Activated T-cell treated with anti-CD3 and anti-CD28 coated beads for 4 hours (primary cell): ENCODE measurements at regions not wholly inside any gene's neighbourhood (a gene's known extent, or its start where the extent isn't known, plus 50 kb on each side); places are given as distances from the start of the nearest gene placed in this dataset.

Experiments used
- DNase-seq: peaks from one replicate; pipeline ENCODE4 v3.0.0-alpha.2; 2020

- DNase-seq, result no peak
These were observed 50.5 kb upstream of the PRDM1 start for GRCh38 chr6:106035655-106036054.

- no peak for DNase-seq
These were observed 52.3 kb upstream of the PRDM1 start for GRCh38 chr6:106033806-106034205.

GRCh38 chr6:106027758-106028157 is 58.4 kb upstream of the PRDM1 start:
- DNase-seq, result no peak

GRCh38 chr6:106026748-106027715 is 59.1 kb upstream of the PRDM1 start:
- no peak for DNase-seq

GRCh38 chr6:106025655-106026054 is 60.5 kb upstream of the PRDM1 start:
- no peak for DNase-seq

- DNase-seq, result no peak
These were observed 63.3 kb upstream of the PRDM1 start for GRCh38 chr6:106022801-106023200.

- DNase-seq, result no peak
These were observed 68.7 kb upstream of the PRDM1 start for GRCh38 chr6:106017454-106017853.

- no peak for DNase-seq
These were observed 71.2 kb upstream of the PRDM1 start for GRCh38 chr6:106014955-106015354.

- DNase-seq, result no peak
These were observed 74.7 kb upstream of the PRDM1 start for GRCh38 chr6:106011476-106011875.

- no peak for DNase-seq
These were observed 80.2 kb upstream of the PRDM1 start for GRCh38 chr6:106005954-106006353.

- DNase-seq, result no peak
These were observed 81.1 kb upstream of the PRDM1 start for GRCh38 chr6:106005013-106005412.

- no peak for DNase-seq
These were observed 82.7 kb upstream of the PRDM1 start for GRCh38 chr6:106003268-106003987.

GRCh38 chr6:106002005-106002404 is 84.1 kb upstream of the PRDM1 start:
- DNase-seq, result no peak

GRCh38 chr6:106000935-106001334 is 85.2 kb upstream of the PRDM1 start:
- DNase-seq, result no peak

- no peak for DNase-seq
These were observed 88.7 kb upstream of the PRDM1 start for GRCh38 chr6:105997482-105997881.

GRCh38 chr6:105995391-105995865 is 90.7 kb upstream of the PRDM1 start:
- DNase-seq, result no peak

GRCh38 chr6:105994591-105995390 is 91.3 kb upstream of the PRDM1 start:
- peak; percentile 42 for DNase-seq

- DNase-seq, result peak; percentile 34
These were observed 92.0 kb upstream of the PRDM1 start for GRCh38 chr6:105994118-105994590.

GRCh38 chr6:105993341-105994117 is 92.6 kb upstream of the PRDM1 start:
- no peak for DNase-seq

- DNase-seq, result peak; percentile 82
These were observed 93.7 kb upstream of the PRDM1 start for GRCh38 chr6:105992315-105992961.

- peak; percentile 27 for DNase-seq
These were observed 94.4 kb upstream of the PRDM1 start for GRCh38 chr6:105991561-105992314.
